Muscle layer of duodenum (tissue), 2 donors: ENCODE measurements at regions not wholly inside any gene's neighbourhood (a gene's known extent, or its start where the extent isn't known, plus 50 kb on each side); places are given as distances from the start of the nearest gene placed in this dataset.

Experiments used
- H3K27ac ChIP-seq: one replicate; pipeline ENCODE4 v1.7.0; 2013; ENCODE audit warnings: mild to moderate bottlenecking, low read length
- H3K27me3 ChIP-seq: one replicate; pipeline ENCODE4 v1.7.0; 2013; ENCODE audit warnings: low read depth, mild to moderate bottlenecking, control low read depth, low read length
- H3K36me3 ChIP-seq, 2 donors: one replicate each; pipeline ENCODE4 v1.7.0; 2013; ENCODE audit warnings: low read length in 2 of 2, control low read depth in 1 of 2, mild to moderate bottlenecking in 1 of 2; ENCODE audit not compliant: insufficient read depth in 2 of 2, control insufficient read depth in 1 of 2
- H3K4me1 ChIP-seq, 2 donors: one replicate each; pipeline ENCODE4 v1.7.0; 2013; ENCODE audit warnings: low read length in 2 of 2, mild to moderate bottlenecking in 2 of 2, control low read depth in 1 of 2, moderate library complexity in 1 of 2; ENCODE audit not compliant: insufficient read depth in 2 of 2, control insufficient read depth in 1 of 2
- H3K4me3 ChIP-seq, 2 donors: one replicate each; pipeline ENCODE4 v1.7.0; 2013; ENCODE audit warnings: low read length in 2 of 2, low read depth in 1 of 2, mild to moderate bottlenecking in 1 of 2
- H3K9me3 ChIP-seq, 2 donors: one replicate each; pipeline ENCODE4 v1.7.0; 2013; ENCODE audit warnings: low read length in 2 of 2, control low read depth in 1 of 2, mild to moderate bottlenecking in 1 of 2; ENCODE audit not compliant: control insufficient read depth in 1 of 2
- donor health status: healthy.

DNA sequence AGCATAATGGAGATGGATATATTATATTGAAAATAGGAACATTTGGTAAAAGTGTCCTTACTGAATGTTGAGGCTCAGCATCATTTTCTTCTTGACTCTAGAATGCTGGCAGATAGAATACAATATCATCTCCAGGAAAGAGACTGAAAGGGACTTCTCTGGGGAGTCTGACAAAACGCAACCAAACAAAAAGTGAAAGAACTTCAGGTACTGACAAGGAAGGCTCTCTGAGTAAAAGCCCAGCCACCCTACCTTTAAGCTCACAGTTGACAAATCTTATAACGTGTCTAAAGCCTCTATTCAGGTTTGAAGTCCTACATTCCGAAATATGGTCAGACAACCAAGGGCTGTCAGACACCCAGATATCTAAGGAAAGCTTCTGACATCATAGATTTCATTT lies 590.8 kb downstream of the SOX6 start:
- no peaks in the 10 kb centered on the region for H3K4me1 ChIP-seq
- H3K27me3 ChIP-seq, result no peaks in the 10 kb centered on the region
- peak overlapping the region in 1 of 2 donors; percentile 2 for H3K4me3 ChIP-seq
- no peaks in the 10 kb centered on the region for H3K9me3 ChIP-seq
- H3K27ac ChIP-seq, result no peak overlapping the region
- H3K36me3 ChIP-seq, result no peaks in the 10 kb centered on the region

DNA sequence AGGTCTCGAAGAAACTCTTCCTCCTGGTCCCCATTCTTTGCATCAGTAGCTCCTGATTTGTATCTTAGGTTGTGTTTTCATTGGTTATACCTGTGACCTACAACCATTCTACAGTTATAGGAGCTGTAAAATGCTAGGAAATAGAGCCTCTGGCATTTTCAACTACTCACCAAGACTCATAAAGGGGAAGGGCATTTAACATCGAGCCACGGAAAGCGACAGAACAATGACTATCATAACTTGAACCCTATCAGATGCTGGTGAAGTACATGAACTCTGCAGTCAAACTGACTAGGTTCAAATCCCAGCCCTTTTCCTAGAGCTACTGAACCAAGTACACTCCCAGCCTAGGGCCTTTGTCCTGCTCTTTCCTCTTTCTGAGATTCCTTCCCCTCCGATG lies 588.0 kb downstream of the SOX6 start:
- Histone ChIP-seq H3K27me3 (no peaks in the 10 kb centered on the region), H3K4me1 (no peaks in the 10 kb centered on the region), H3K9me3 (no peaks in the 10 kb centered on the region), H3K4me3 (no peak overlapping the region), H3K36me3 (no peaks in the 10 kb centered on the region), H3K27ac (no peak overlapping the region)

DNA sequence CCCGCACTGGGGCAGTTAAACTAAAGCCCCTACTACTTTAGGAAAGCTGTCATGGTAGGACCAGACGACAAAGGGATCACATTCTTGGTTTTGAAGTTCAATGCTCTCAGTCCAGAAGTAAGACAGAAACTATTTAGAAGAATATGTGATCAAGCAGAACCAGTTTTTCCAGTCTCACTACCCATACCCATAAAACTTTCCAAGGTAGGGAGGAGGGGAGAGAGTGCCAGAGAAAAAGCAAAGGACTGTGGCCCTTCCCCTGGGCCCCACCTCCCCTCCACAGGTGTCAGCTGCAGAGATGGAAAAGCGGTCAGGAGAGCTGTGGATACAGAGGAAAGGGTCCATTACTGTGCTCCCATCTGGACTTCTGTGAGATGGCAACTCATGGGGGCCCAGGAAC lies 587.1 kb downstream of the SOX6 start:
- Histone ChIP-seq H3K9me3 (no peaks in the 10 kb centered on the region), H3K4me3 (no peak overlapping the region), H3K4me1 (no peaks in the 10 kb centered on the region), H3K27ac (no peak overlapping the region), H3K36me3 (no peaks in the 10 kb centered on the region), H3K27me3 (no peaks in the 10 kb centered on the region)

DNA sequence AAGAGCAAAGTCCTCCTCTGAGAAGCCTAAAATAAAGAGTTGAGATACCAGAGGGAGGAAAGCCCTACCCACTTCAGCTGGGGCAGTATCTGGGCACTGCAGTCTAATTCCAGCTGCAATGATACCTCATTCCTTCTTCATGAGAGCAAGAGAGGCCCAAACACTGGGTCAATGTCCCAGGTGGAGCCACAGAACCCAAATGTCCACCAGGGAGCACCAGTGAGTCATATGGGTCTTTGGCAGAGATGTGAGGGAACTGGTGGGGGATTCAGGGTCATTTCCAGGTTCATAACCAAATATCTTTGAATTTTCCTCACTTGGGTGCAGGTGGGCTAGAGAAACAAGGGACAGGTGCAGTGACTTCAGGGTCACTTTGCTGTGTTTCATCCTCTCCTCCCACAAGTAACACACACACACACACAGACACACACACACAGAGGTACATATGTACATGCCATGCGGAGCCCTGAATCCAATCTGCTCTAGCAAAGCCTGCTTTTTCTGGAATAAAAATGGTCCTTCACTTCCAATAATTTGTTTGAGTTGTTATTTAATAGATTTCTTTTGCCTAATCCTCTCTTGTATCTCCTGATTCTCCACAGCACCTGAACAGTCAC lies 585.4 kb downstream of the SOX6 start:
- Histone ChIP-seq H3K27me3 (no peaks in the 10 kb centered on the region), H3K27ac (no peak overlapping the region), H3K4me1 (peaks cover 0 to 5% of the 10 kb centered on the region in 2 donors), H3K9me3 (no peaks in the 10 kb centered on the region), H3K4me3 (no peak overlapping the region), H3K36me3 (no peaks in the 10 kb centered on the region)

DNA sequence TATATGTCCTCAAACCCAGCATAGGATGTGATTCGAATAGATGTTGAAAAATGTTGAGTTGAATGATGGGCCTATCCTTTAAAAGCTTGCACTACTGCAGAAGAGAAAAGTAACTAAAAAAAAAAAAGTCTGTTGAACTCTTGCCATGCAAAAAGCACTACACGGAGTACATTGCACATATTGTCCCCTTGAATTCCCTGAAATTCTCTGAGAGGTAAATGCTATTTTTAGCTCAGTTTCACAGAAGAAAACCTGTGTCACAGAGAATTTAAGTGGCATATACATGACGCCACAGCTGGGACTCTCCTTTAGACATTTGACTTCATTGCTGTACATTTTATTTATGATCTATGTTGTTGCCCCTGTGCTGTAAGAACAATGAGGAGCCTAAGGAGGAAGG lies 583.8 kb downstream of the SOX6 start:
- Histone ChIP-seq H3K9me3 (no peaks in the 10 kb centered on the region), H3K27me3 (no peaks in the 10 kb centered on the region), H3K36me3 (no peaks in the 10 kb centered on the region), H3K27ac (no peak overlapping the region), H3K4me1 (peaks cover 0 to 5% of the 10 kb centered on the region in 2 donors), H3K4me3 (no peak overlapping the region)

DNA sequence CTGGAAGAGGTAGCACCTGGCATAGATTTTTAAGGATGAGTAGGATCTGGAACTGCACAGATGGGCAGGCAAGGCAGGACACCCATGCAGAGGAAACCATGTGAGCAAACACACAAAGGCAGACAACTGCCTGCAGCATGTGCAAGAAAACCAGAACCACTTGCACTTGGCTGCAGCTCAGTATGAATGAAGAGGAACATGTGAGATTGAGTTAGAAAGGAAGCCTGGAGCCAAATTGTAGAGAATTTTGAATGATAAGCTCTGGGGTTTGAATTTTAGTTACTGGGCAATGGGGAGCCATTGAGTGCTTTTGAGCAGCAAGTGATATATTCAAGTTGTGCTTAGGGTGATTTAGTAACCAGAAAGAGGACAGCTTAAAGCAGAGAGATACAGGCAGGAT lies 583.4 kb downstream of the SOX6 start:
- H3K4me1 ChIP-seq, result peaks cover 0 to 5% of the 10 kb centered on the region in 2 donors
- no peak overlapping the region for H3K4me3 ChIP-seq
- no peaks in the 10 kb centered on the region for H3K27me3 ChIP-seq
- no peaks in the 10 kb centered on the region for H3K9me3 ChIP-seq
- no peak overlapping the region for H3K27ac ChIP-seq
- no peaks in the 10 kb centered on the region for H3K36me3 ChIP-seq

DNA sequence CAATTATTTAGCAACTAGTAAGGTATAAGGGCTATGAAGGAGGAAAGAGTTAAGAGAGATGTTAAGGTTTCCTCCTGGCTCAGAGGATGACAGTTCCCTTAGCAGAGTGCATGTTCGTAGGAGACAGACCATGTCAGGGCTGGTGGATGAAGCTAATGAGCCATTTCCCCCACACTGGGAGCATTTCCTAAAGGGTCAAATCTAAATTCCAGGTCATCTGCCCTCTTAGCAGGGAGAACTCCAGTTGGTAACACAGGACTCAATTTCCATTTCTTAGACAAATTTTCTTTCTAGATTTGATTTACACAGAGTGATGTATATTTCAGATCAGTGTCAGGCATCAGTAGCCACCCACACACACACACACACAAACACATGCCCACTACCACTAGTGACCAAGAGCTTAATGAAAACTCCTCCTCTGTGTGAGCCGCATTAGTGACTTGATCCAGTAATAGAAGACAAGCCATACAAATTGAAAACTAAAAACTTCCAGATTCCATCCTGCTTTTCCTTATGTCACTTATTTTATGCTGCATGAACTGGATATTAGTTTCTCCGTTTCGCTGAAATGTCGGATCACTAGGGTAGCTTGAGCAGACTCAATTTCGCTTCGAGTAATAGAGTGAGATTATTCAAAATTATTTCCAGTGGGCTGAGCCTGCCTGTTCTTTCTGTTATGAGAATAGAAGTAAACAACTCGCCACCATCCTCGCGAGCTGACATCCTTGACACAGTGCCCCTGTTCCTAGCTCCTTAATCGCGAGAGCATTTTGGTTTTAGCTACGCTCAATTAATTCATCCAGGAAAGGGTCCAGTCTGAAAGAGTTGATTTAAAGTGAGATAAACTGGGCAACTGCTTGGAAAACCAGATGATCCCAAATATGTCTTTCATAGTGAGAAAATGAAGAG lies 582.6 kb downstream of the SOX6 start:
- H3K9me3 ChIP-seq, result no peaks in the 10 kb centered on the region
- no peak overlapping the region for H3K4me3 ChIP-seq
- H3K36me3 ChIP-seq, result no peaks in the 10 kb centered on the region
- no peaks in the 10 kb centered on the region for H3K27me3 ChIP-seq
- no peak overlapping the region for H3K27ac ChIP-seq
- H3K4me1 ChIP-seq, result peaks cover 0 to 5% of the 10 kb centered on the region in 2 donors

DNA sequence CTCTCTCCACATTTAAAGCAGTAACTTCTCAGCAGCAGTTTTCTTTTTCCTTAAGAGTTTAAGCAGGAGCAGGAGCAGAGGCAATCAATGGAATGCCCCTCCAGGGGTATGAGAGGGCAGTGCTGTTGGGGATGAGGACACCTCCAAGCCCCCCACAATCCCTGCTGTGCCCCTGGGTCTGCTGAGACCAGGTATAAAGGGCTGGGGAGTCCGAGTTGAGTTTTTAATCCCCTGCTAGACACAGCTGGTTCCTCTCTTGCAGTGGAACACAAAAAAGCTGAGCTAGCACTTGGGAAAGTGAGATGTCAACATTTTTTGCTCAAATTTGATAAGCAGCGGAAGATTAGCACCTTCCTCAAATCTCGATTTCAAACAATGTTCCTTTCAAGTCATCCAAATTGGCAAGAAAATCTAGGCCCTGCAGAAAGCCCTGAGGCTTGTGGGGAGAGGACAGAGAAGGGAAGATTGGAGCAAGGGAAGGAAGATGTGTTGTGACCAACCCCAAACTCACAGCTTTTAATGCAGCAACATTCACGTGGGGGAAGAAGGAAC lies 581.9 kb downstream of the SOX6 start:
- Histone ChIP-seq H3K4me1 (peaks cover 0 to 5% of the 10 kb centered on the region in 2 donors), H3K36me3 (no peaks in the 10 kb centered on the region), H3K27ac (no peak overlapping the region), H3K4me3 (no peak overlapping the region), H3K27me3 (no peaks in the 10 kb centered on the region), H3K9me3 (no peaks in the 10 kb centered on the region)

DNA sequence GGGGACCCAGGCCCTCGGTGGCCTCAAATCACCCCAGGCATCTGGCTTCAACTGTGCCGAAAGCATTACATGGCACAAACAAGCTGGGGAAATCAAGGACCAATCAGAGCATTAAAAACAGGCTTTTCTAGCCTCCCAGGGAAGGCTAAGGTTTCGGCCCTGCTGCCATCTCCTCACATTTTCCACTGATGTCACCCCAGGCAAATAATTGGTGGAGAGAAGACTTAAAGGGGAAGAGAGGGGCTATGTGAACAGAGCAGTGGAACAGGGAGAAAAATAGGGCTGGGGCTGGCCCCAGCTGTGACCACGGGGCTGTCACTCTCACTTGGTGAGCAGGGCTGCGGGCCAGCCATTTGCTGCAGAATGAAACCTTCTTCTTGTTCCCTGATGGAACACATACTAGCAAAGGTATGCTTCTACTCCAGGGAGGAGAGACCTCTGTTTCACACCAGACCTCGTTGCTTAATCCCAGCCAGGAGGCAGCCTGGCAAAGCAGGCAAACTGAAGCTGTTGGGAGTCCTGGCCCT lies 581.3 kb downstream of the SOX6 start:
- no peaks in the 10 kb centered on the region for H3K36me3 ChIP-seq
- no peaks in the 10 kb centered on the region for H3K9me3 ChIP-seq
- no peak overlapping the region for H3K27ac ChIP-seq
- no peaks in the 10 kb centered on the region for H3K27me3 ChIP-seq
- no peak overlapping the region for H3K4me3 ChIP-seq
- peaks cover 0 to 5% of the 10 kb centered on the region in 2 donors for H3K4me1 ChIP-seq

DNA sequence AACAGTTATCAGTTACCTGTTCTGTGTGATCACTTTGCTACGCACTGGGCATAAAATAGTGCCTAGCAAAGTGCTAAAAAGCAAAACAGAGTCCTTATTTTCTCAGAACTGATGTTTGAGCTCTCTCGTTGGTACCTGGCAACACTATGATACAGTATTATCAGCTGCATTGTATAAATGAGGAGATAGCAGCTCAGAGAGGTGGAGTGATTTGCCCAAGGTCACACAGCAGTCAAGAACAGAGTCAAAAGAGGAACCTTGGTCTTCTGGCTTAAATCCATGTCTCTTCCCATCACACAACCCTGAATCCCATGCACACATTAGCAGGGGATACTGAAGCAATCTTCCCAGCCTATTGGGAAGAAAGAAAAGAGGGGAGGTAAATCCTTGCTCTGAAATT lies 580.5 kb downstream of the SOX6 start:
- no peak overlapping the region for H3K4me3 ChIP-seq
- peaks cover 0 to 5% of the 10 kb centered on the region in 2 donors for H3K4me1 ChIP-seq
- H3K9me3 ChIP-seq, result no peaks in the 10 kb centered on the region
- no peak overlapping the region for H3K27ac ChIP-seq
- H3K27me3 ChIP-seq, result no peaks in the 10 kb centered on the region
- H3K36me3 ChIP-seq, result no peaks in the 10 kb centered on the region

DNA sequence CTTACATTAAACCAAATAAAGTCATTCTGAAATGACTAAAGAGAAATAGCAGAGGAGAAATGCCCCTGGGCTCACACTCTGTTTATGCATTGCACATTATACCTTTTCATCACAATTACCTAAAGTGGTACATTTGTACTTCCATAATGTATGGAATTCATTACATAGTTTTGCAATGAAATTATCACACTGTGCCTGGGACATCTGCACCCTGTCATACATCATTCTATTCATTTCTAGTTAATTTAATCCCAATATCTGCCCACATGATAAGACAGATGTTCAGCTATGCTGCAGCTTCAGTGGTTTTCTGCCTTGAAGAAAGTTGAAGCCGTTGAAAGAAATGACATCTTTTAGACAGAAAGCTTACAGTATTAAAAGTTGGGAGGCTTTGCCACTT lies 580.0 kb downstream of the SOX6 start:
- Histone ChIP-seq H3K4me3 (no peak overlapping the region), H3K9me3 (no peaks in the 10 kb centered on the region), H3K36me3 (no peaks in the 10 kb centered on the region), H3K27me3 (no peaks in the 10 kb centered on the region), H3K4me1 (peaks cover 0 to 5% of the 10 kb centered on the region in 2 donors), H3K27ac (no peak overlapping the region)
